ENCODE measurements at regions not wholly inside any gene's neighbourhood (a gene's known extent, or its start where the extent isn't known, plus 50 kb on each side); places are given as distances from the start of the nearest gene placed in this dataset.

GRCh38 chr1:34479731-34480130 lies 275.1 kb upstream of the GJB5 start:
- no peak for DNase-seq (ENCODE audit: low read depth)

- DNase-seq (ENCODE audit: low read depth), result no peak
Measured at GRCh38 chr1:34488080-34488708, 266.7 kb upstream of the GJB5 start.

GRCh38 chr1:34500451-34500850 lies 254.4 kb upstream of the GJB5 start:
- peak; percentile 19 for DNase-seq (ENCODE audit: low read depth)

- no peak for DNase-seq (ENCODE audit: low read depth)
Measured at GRCh38 chr1:34511802-34512201, 243.0 kb upstream of the GJB5 start.

GRCh38 chr1:34518146-34518699 lies 236.6 kb upstream of the GJB5 start:
- no peak for DNase-seq (ENCODE audit: low read depth)

GRCh38 chr1:34520111-34520510 lies 234.7 kb upstream of the GJB5 start:
- no peak for DNase-seq (ENCODE audit: low read depth)

- DNase-seq (ENCODE audit: low read depth), result no peak
Measured at GRCh38 chr1:34524783-34525182, 230.1 kb upstream of the GJB5 start.

- DNase-seq (ENCODE audit: low read depth), result no peak
Measured at GRCh38 chr1:34529935-34530859, 224.7 kb upstream of the GJB5 start.

GRCh38 chr1:34532113-34532512 lies 222.7 kb upstream of the GJB5 start:
- DNase-seq (ENCODE audit: low read depth), result no peak

GRCh38 chr1:34538481-34538880 lies 216.4 kb upstream of the GJB5 start:
- DNase-seq (ENCODE audit: low read depth), result no peak

- DNase-seq (ENCODE audit: low read depth), result no peak
Measured at GRCh38 chr1:34547046-34547674, 207.7 kb upstream of the GJB5 start.

- DNase-seq (ENCODE audit: low read depth), result no peak
Measured at GRCh38 chr1:34549199-34549598, 205.6 kb upstream of the GJB5 start.

- DNase-seq (ENCODE audit: low read depth), result no peak
Measured at GRCh38 chr1:34578306-34578705, 176.5 kb upstream of the GJB5 start.

GRCh38 chr1:34582356-34582755 lies 172.5 kb upstream of the GJB5 start:
- no peak for DNase-seq (ENCODE audit: low read depth)

GRCh38 chr1:34587761-34588160 lies 167.1 kb upstream of the GJB5 start:
- DNase-seq (ENCODE audit: low read depth), result no peak

- peak; percentile 1 for DNase-seq (ENCODE audit: low read depth)
Measured at GRCh38 chr1:34590211-34590623, 164.6 kb upstream of the GJB5 start.

- DNase-seq (ENCODE audit: low read depth), result no peak
Measured at GRCh38 chr1:34591751-34592629, 162.9 kb upstream of the GJB5 start.

GRCh38 chr1:34597877-34598514 lies 156.9 kb upstream of the GJB5 start:
- DNase-seq (ENCODE audit: low read depth), result peak; percentile 60

- no peak for DNase-seq (ENCODE audit: low read depth)
Measured at GRCh38 chr1:34602907-34603306, 151.9 kb upstream of the GJB5 start.

- DNase-seq (ENCODE audit: low read depth), result no peak
Measured at GRCh38 chr1:34603594-34603993, 151.3 kb upstream of the GJB5 start.

- DNase-seq (ENCODE audit: low read depth), result no peak
Measured at GRCh38 chr1:34606504-34606903, 148.3 kb upstream of the GJB5 start.
